Neuronal stem cell (in vitro differentiated cells): ENCODE measurements at regions not wholly inside any gene's neighbourhood (a gene's known extent, or its start where the extent isn't known, plus 50 kb on each side); places are given as distances from the start of the nearest gene placed in this dataset.

Source experiments
- DNase-seq: peaks from one replicate; pipeline ENCODE4 v3.0.0-alpha.2; 2013; ENCODE audit warnings: low spot score
- H2AFZ ChIP-seq: one replicate; pipeline ENCODE4 v1.6.1; 2013; ENCODE audit warnings: mild to moderate bottlenecking, low read length, inconsistent platforms
- H2AK5ac ChIP-seq: 2 replicates; pipeline ENCODE4 v1.6.1; 2013; ENCODE audit warnings: low read depth, mild to moderate bottlenecking, inconsistent platforms, low read length, moderate library complexity, mixed read lengths
- H2BK120ac ChIP-seq: 2 replicates; pipeline ENCODE4 v1.6.1; 2013; ENCODE audit warnings: low read depth, mild to moderate bottlenecking, inconsistent platforms, low read length, moderate library complexity, mixed read lengths
- H2BK12ac ChIP-seq: one replicate; pipeline ENCODE4 v1.6.1; 2013; ENCODE audit warnings: low read length, inconsistent platforms
- H2BK15ac ChIP-seq: 2 replicates; pipeline ENCODE4 v1.6.1; 2013; ENCODE audit warnings: mild to moderate bottlenecking, low read length, inconsistent platforms, mixed read lengths
- H2BK5ac ChIP-seq: one replicate; pipeline ENCODE4 v1.6.1; 2013; ENCODE audit warnings: inconsistent platforms, mild to moderate bottlenecking, low read length, moderate library complexity
- H3K14ac ChIP-seq: one replicate; pipeline ENCODE4 v1.6.1; 2013; ENCODE audit warnings: low read length, inconsistent platforms
- H3K18ac ChIP-seq: 2 replicates; pipeline ENCODE4 v1.6.1; 2013; ENCODE audit warnings: low read length, inconsistent platforms
- H3K23ac ChIP-seq: 2 replicates; pipeline ENCODE4 v1.6.1; 2013; ENCODE audit warnings: low read depth, mild to moderate bottlenecking, mixed read lengths, low read length, inconsistent platforms; ENCODE audit not compliant: poor library complexity
- H3K27ac ChIP-seq: replicated peaks from 3 replicates; pipeline ENCODE4 v1.5.1; 2013; ENCODE audit warnings: low read length, inconsistent platforms
- H3K27me3 ChIP-seq, 3 experiments: 2 replicates each; pipeline ENCODE4 v1.6.1; 2013; ENCODE audit warnings: low read length in 3 of 3, mild to moderate bottlenecking in 2 of 3, inconsistent platforms in 1 of 3, low read depth in 1 of 3, mixed read lengths in 1 of 3, moderate library complexity in 1 of 3; ENCODE audit not compliant: control insufficient read depth in 3 of 3, insufficient read depth in 3 of 3
- H3K36me3 ChIP-seq, 2 donors: replicated peaks in 1 of 2; 2 replicates each; pipeline ENCODE4 v1.6.1; 2013; ENCODE audit warnings: low read length in 2 of 2; ENCODE audit not compliant: control insufficient read depth in 2 of 2, insufficient read depth in 2 of 2
- H3K4ac ChIP-seq: 2 replicates; pipeline ENCODE4 v1.6.1; 2013; ENCODE audit warnings: inconsistent platforms, mild to moderate bottlenecking, low read length, moderate library complexity
- H3K4me1 ChIP-seq, 2 donors: 1 replicate in 1 of 2; 2 replicates in 1 of 2; pipeline ENCODE4 v1.6.1; 2013; ENCODE audit warnings: low read length in 2 of 2, low read depth in 1 of 2; ENCODE audit not compliant: control insufficient read depth in 2 of 2, insufficient read depth in 1 of 2
- H3K4me2 ChIP-seq: one replicate; pipeline ENCODE4 v1.6.1; 2013; ENCODE audit warnings: mild to moderate bottlenecking, low read length, inconsistent platforms; ENCODE audit not compliant: insufficient read depth, poor library complexity, severe bottlenecking
- H3K4me3 ChIP-seq, 2 donors: 2 replicates each; pipeline ENCODE4 v1.5.1; 2013; ENCODE audit warnings: low read length in 2 of 2, mild to moderate bottlenecking in 2 of 2, inconsistent platforms in 1 of 2, moderate library complexity in 1 of 2
- H3K79me1 ChIP-seq: one replicate; pipeline ENCODE4 v1.6.1; 2013; ENCODE audit warnings: low read depth, mild to moderate bottlenecking, inconsistent platforms, low read length, moderate library complexity
- H3K9ac ChIP-seq: one replicate; pipeline ENCODE4 v1.6.1; 2013; ENCODE audit warnings: mild to moderate bottlenecking, low read depth, low read length, inconsistent platforms; ENCODE audit not compliant: poor library complexity
- H3K9me3 ChIP-seq, 2 donors: replicated peaks in 1 of 2; 2 replicates each; pipeline versions ENCODE3 to v1.6.1; 2013; ENCODE audit warnings: low read length in 2 of 2, mild to moderate bottlenecking in 2 of 2, inconsistent platforms in 1 of 2, low read depth in 1 of 2, mixed read lengths in 1 of 2, moderate library complexity in 1 of 2; ENCODE audit not compliant: control insufficient read depth in 2 of 2, insufficient read depth in 1 of 2
- H4K8ac ChIP-seq: one replicate; pipeline ENCODE4 v1.6.1; 2013; ENCODE audit warnings: low read depth, mild to moderate bottlenecking, inconsistent platforms, low read length, moderate library complexity
- H4K91ac ChIP-seq: one replicate; pipeline ENCODE4 v1.6.1; 2013; ENCODE audit warnings: low read length, low read depth, mild to moderate bottlenecking, inconsistent platforms; ENCODE audit not compliant: poor library complexity
- WGBS, 2 donors: extraction: QIAGEN DNeasy Blood & Tissue Kit; methylation state at CpG; one replicate each; pipeline ENCODE4 v1.1.7; 2013; ENCODE audit warnings: missing lambda C conversion rate in 2 of 2, mixed read lengths in 1 of 2; ENCODE audit not compliant: insufficient read length in 2 of 2, insufficient replicate concordance in 1 of 2; ENCODE audit errors: extremely low coverage in 2 of 2; 5-methylcytosine and 5-hydroxymethylcytosine counted together

DNA sequence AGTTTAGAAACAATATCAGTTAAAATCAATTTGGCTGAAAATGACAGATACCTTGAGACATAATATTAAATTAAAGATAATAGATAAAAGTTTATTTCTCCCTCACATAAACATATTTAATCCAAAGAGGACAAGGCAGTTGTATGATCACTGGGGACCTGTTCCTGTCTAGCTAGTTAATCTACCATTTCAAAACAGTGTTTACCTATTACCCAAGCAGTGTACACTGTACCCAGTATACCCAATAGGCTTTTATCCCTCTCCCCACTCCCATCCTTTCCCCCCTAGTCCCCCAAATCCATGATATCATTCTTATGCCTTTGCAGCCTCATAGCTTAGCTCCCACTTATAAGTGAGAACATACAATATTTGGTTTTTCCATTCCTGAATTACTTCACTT is 229.7 kb upstream of the LARGE1 start:
- no peak overlapping the region for H2BK15ac ChIP-seq
- no peak overlapping the region for H3K27ac ChIP-seq
- no peaks in the 10 kb centered on the region for H3K79me1 ChIP-seq
- no peak overlapping the region for H2AFZ ChIP-seq
- H3K9ac ChIP-seq, result no peak overlapping the region
- H3K27me3 ChIP-seq, result no peaks in the 10 kb centered on the region
- H2AK5ac ChIP-seq, result no peak overlapping the region
- DNase-seq, result no peak
- H3K4me3 ChIP-seq, result no peak overlapping the region
- no peak overlapping the region for H3K23ac ChIP-seq
- no peaks in the 10 kb centered on the region for H3K36me3 ChIP-seq
- no peak overlapping the region for H2BK12ac ChIP-seq
- no peak overlapping the region for H3K4ac ChIP-seq
- H4K8ac ChIP-seq, result no peak overlapping the region
- no peak overlapping the region for H2BK120ac ChIP-seq
- no peak overlapping the region for H2BK5ac ChIP-seq
- no peak overlapping the region for H4K91ac ChIP-seq
- H3K4me1 ChIP-seq, result no peaks in the 10 kb centered on the region
- no peak overlapping the region for H3K14ac ChIP-seq
- peaks cover 0 to 2% of the 10 kb centered on the region in 2 donors for H3K9me3 ChIP-seq
- H3K4me2 ChIP-seq, result no peak overlapping the region
- H3K18ac ChIP-seq, result no peak overlapping the region

DNA sequence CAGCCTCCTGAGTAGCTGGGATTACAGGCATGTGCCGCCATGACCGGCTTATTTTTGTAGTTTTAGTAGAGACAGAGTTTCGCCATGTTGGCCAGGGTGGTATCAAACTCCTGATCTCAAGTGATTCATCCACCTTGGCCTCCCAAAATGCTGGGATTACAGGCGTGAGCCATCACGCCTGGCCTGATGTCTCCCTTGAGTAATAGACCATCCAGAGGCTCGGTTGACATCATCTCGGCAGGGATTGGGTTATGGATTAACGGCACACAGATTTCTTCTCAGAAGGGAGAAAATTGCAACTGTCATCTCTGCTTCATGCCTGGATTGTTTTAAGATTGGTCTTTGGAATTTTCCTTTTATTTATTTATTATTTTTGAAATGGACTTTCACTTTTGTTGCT is 239.2 kb upstream of the LARGE1 start:
- no peak overlapping the region for H3K9ac ChIP-seq
- H2BK5ac ChIP-seq, result no peak overlapping the region
- H3K79me1 ChIP-seq, result no peaks in the 10 kb centered on the region
- no peak overlapping the region for H4K91ac ChIP-seq
- no peak overlapping the region for H3K4ac ChIP-seq
- no peak overlapping the region for H4K8ac ChIP-seq
- no peak overlapping the region for H3K14ac ChIP-seq
- no peak overlapping the region for H3K4me3 ChIP-seq
- H3K18ac ChIP-seq, result no peak overlapping the region
- H2BK15ac ChIP-seq, result no peak overlapping the region
- H2AK5ac ChIP-seq, result no peak overlapping the region
- WGBS, 2 donors, result no CpG with 5 or more reads among the region's 8 CpGs
- no peak overlapping the region for H3K27ac ChIP-seq
- no peaks in the 10 kb centered on the region for H3K36me3 ChIP-seq
- no peak overlapping the region for H2BK12ac ChIP-seq
- no peak overlapping the region for H3K4me2 ChIP-seq
- H2BK120ac ChIP-seq, result no peak overlapping the region
- peaks cover 0 to 10% of the 10 kb centered on the region in 2 donors for H3K4me1 ChIP-seq
- DNase-seq, result no peak
- H2AFZ ChIP-seq, result no peak overlapping the region
- no peaks in the 10 kb centered on the region for H3K9me3 ChIP-seq
- no peaks in the 10 kb centered on the region for H3K27me3 ChIP-seq
- H3K23ac ChIP-seq, result no peak overlapping the region

- H3K9me3 ChIP-seq, result no peaks in the 10 kb centered on the region
- H2BK12ac ChIP-seq, result no peak overlapping the region
- H3K9ac ChIP-seq, result no peak overlapping the region
- peaks cover 0 to 10% of the 10 kb centered on the region in 2 donors for H3K4me1 ChIP-seq
- H2BK15ac ChIP-seq, result no peak overlapping the region
- no peak overlapping the region for H4K8ac ChIP-seq
- no peak overlapping the region for H3K14ac ChIP-seq
- no peak overlapping the region for H3K4me3 ChIP-seq
- no peak overlapping the region for H3K23ac ChIP-seq
- no peaks in the 10 kb centered on the region for H3K79me1 ChIP-seq
- no CpG with 5 or more reads among the region's 4 CpGs for whole genome bisulfite sequencing, 2 donors
- H2AFZ ChIP-seq, result no peak overlapping the region
- H3K18ac ChIP-seq, result no peak overlapping the region
- DNase-seq, result no peak
- peak overlapping the region; percentile 52 for H3K27ac ChIP-seq
- no peak overlapping the region for H3K4me2 ChIP-seq
- H2AK5ac ChIP-seq, result no peak overlapping the region
- no peaks in the 10 kb centered on the region for H3K27me3 ChIP-seq
- H3K4ac ChIP-seq, result no peak overlapping the region
- H2BK120ac ChIP-seq, result no peak overlapping the region
- no peak overlapping the region for H2BK5ac ChIP-seq
- no peaks in the 10 kb centered on the region for H3K36me3 ChIP-seq
- no peak overlapping the region for H4K91ac ChIP-seq
Observed at GRCh38 chr22:34160141-34160783, 240.0 kb upstream of the LARGE1 start.

DNA sequence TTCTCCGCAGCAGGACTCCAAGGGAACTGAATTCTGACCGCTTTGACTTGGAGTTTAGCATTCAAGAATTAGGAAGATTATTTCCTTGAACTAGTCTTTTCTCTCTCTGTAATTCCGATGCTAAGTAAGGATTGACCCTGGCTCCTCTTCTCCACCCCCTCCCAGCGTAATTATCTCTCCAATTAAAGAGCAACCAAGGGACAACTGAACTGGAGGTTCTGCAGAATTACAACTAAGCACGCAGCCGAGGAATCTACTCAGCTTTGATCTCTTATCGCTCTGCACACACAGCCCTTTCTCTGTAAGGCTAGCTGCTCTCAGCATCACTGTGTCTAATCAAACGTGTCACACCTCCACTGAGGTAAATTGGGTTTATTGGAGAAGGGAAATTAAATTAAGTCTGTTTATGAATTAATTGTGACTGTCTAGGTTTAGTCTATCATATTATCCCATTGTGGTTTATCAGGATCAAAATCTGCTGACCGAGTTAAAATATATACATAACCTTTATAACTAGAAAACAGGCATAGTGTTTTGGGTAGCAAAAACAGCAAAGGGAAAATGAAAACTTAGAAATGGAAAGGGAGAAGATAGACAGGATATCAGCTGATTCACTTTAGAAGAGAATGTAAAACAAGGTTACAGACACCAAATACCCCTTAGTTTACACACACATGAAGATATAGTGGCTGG is 241.3 kb upstream of the LARGE1 start:
- no peak overlapping the region for H4K91ac ChIP-seq
- no peak overlapping the region for H2AK5ac ChIP-seq
- H3K18ac ChIP-seq, result no peak overlapping the region
- H3K9me3 ChIP-seq, result no peaks in the 10 kb centered on the region
- H2BK12ac ChIP-seq, result no peak overlapping the region
- H2BK120ac ChIP-seq, result no peak overlapping the region
- no CpG with 5 or more reads among the region's 9 CpGs for WGBS, 2 donors
- H3K23ac ChIP-seq, result no peak overlapping the region
- H3K36me3 ChIP-seq, result no peaks in the 10 kb centered on the region
- H3K14ac ChIP-seq, result no peak overlapping the region
- H3K27ac ChIP-seq, result no peak overlapping the region
- H3K4me3 ChIP-seq, result no peak overlapping the region
- no peak for DNase-seq
- H3K9ac ChIP-seq, result no peak overlapping the region
- no peak overlapping the region for H3K4me2 ChIP-seq
- no peak overlapping the region for H2BK5ac ChIP-seq
- H3K4me1 ChIP-seq, result peaks cover 0 to 10% of the 10 kb centered on the region in 2 donors
- H3K79me1 ChIP-seq, result no peaks in the 10 kb centered on the region
- no peak overlapping the region for H2BK15ac ChIP-seq
- H4K8ac ChIP-seq, result no peak overlapping the region
- no peak overlapping the region for H3K4ac ChIP-seq
- no peak overlapping the region for H2AFZ ChIP-seq
- no peaks in the 10 kb centered on the region for H3K27me3 ChIP-seq
